ENCODE measurements at regions not wholly inside any gene's neighbourhood (a gene's known extent, or its start where the extent isn't known, plus 50 kb on each side); places are given as distances from the start of the nearest gene placed in this dataset.

- Histone ChIP-seq H2AFZ (ENCODE audit: control insufficient read depth, low read depth, low read length) (no peak overlapping the region), H3K4me3 (no peak overlapping the region), H3K4me1 (ENCODE audit: control insufficient read depth, insufficient read depth, low read length) (peaks cover 4% of the 10 kb centered on the region), H3K27ac (ENCODE audit: control insufficient read depth, insufficient read depth) (no peak overlapping the region), H3K9ac (ENCODE audit: control insufficient read depth, insufficient read depth, low read length) (no peak overlapping the region), H3K27me3 (replicated peaks in 1 of 2; ENCODE audit: control insufficient read depth in 2 of 2, insufficient read depth in 2 of 2, low read length in 1 of 2) (no peaks in the 10 kb centered on the region), H4K20me1 (ENCODE audit: control insufficient read depth, insufficient read depth) (no peaks in the 10 kb centered on the region), H3K9me3 (replicated peaks; ENCODE audit: control insufficient read depth, insufficient read depth, low read length) (no peaks in the 10 kb centered on the region), H3K36me3 (ENCODE audit: control insufficient read depth in 2 of 2, insufficient read depth in 2 of 2, low read length in 1 of 2) (no peaks in the 10 kb centered on the region), H3K79me2 (ENCODE audit: control insufficient read depth, insufficient read depth, low read length) (no peaks in the 10 kb centered on the region), H3K4me2 (ENCODE audit: control insufficient read depth, insufficient read depth) (no peak overlapping the region)
- in situ Hi-C loops (cut with MboI): loop anchor here (10.0 kb wide), 1 partner anchor 137 kb away; the partner anchor contains the start of gene GRP
- ChIA-PET SMC1A (ENCODE audit: uncharacterized antibody, unreplicated experiment) (interaction anchor here (1.0 kb wide), 1 partner anchor 69 kb away, joined by 3 read pairs; no protein-coding TSS in a partner anchor), POLR2A (no interaction called here), RAD21 (ENCODE audit: unreplicated experiment) (interaction anchor here (0.6 to 1.4 kb wide), 2 partner anchors 14 to 54 kb away, joined by 4 read pairs; no protein-coding TSS in a partner anchor), CTCF (interaction anchor here (1.4 to 7.9 kb wide), 3 partner anchors 10 to 158 kb away, joined by 3 to 47 read pairs (median 7); partner anchors contain the start of gene GRP)
- TF ChIP-seq FOXK2 (IDR thresholded peaks at IDR 0.05) (no peak), GABPA (IDR thresholded peaks at IDR 0.05; ENCODE audit: low read depth) (no peak), ATF2 (IDR thresholded peaks at IDR 0.05; ENCODE audit: low read length) (no peak), CREM (IDR thresholded peaks at IDR 0.05; ENCODE audit: low read depth) (no peak), HSF1 (IDR thresholded peaks at IDR 0.05; ENCODE audit: low read depth, low read length) (no peak), RELB (IDR thresholded peaks at IDR 0.05; ENCODE audit: low read depth) (no peak), E4F1 (IDR thresholded peaks at IDR 0.05; ENCODE audit: borderline replicate concordance, partially characterized antibody) (no peak), ZSCAN29 (IDR thresholded peaks at IDR 0.05) (no peak), HDGF (IDR thresholded peaks at IDR 0.05) (no peak), CHD1 (IDR thresholded peaks at IDR 0.05; ENCODE audit: low read depth, low read length) (no peak), SREBF1 (IDR thresholded peaks at IDR 0.05; ENCODE audit: low read length) (no peak), MLLT1 (IDR thresholded peaks at IDR 0.05) (no peak)
- 65% methylated on average over 3 of the region's 3 CpGs for WGBS (ENCODE audit: insufficient coverage, insufficient replicate concordance, low lambda C conversion rate, missing lambda C conversion rate)
- DNase-seq (ENCODE audit: low read depth, low spot score) (no peak), FAIRE-seq (no peak), ATAC-seq (no peak)
- intact Hi-C loops (cut with micrococcal nuclease; ENCODE audit: unreplicated experiment): no loop called here
- BruUV-seq (replicated peaks): no TSS peak
These were observed 52.3 kb upstream of the SEC11C start for GRCh38 chr18:59087391-59087790.
